ENCODE measurements at regions not wholly inside any gene's neighbourhood (a gene's known extent, or its start where the extent isn't known, plus 50 kb on each side); places are given as distances from the start of the nearest gene placed in this dataset.

DNA sequence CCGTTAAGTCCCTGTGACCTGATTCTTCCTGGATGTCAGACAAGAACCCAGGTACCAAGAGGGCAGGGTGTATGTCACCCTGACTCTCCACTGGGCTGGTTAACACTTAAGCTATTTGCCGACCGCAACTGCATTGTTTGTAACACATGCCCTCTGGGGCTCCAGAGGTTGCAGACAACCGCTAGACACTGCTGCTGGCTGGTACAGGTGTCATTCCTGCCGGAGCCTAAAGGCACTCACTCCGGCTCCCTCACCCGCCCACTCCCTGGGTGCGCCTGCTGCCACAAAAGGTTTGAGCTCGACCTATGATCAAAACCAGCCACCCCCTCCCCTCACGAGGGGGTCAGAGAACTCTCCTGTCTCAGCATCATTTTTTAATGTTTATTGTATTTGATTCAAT, 208.2 kb downstream of the FAT4 start:
- TF ChIP-seq, protein P1, sequence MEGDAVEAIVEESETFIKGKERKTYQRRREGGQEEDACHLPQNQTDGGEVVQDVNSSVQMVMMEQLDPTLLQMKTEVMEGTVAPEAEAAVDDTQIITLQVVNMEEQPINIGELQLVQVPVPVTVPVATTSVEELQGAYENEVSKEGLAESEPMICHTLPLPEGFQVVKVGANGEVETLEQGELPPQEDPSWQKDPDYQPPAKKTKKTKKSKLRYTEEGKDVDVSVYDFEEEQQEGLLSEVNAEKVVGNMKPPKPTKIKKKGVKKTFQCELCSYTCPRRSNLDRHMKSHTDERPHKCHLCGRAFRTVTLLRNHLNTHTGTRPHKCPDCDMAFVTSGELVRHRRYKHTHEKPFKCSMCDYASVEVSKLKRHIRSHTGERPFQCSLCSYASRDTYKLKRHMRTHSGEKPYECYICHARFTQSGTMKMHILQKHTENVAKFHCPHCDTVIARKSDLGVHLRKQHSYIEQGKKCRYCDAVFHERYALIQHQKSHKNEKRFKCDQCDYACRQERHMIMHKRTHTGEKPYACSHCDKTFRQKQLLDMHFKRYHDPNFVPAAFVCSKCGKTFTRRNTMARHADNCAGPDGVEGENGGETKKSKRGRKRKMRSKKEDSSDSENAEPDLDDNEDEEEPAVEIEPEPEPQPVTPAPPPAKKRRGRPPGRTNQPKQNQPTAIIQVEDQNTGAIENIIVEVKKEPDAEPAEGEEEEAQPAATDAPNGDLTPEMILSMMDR (IDR thresholded peaks at IDR 0.05), result no peak

DNA sequence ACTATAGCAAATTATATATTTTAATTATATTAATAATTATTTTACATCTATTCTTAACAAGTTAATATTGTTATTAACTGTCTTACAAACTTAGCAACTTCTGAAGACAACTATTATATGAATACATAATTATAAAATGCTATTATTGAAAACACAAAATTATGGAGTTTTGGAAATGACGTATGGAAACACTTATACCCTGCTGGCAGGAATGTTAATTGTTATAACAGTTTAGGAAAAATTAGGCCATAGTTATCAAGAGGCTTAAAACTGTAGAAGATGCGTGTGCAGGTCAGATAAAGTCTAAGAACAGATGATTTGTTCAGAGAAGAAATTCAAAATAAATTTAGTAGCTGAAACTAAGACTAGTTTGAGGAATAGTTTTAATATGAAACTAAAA, 211.7 kb downstream of the FAT4 start:
- TF ChIP-seq, protein P1 (IDR thresholded peaks at IDR 0.05), result no peak

DNA sequence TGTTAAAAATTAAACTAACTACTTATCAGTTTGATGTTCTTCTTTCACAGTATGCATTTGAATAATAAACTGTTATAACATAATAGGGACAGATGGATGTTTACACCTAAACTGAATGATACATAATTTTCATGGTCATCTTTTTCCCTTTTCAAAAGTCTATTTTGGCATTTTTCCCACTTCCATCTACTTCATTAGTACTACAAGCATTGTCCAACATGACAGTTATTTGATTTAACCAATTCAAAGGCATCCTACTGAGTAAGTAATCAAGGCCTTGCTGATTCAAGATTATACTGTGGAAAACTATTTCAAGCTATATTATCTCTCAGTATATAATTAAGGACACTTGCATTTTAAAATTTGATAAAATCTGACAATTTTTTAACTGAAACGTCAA, 212.9 kb downstream of the FAT4 start:
- TF ChIP-seq, protein P1 (IDR thresholded peaks at IDR 0.05), result no peak

DNA sequence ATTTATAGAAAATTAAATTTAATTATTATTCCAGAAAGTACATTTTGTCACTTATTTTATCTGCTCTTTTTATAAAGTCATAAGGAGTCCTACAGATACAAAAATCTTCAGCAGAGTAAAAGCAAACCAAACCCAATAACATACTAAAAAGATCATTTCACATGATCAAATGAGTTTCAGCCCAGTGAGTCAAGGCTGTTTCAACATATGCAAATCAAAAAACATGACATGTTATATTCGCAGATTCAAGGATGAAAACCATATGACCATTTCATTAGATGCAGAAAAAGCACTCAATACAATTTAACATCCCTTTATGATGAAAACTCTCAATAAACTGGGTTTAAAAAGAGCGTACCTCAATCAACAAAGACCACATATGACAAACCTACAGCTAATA, 214.3 kb downstream of the FAT4 start:
- TF ChIP-seq, protein P1 (IDR thresholded peaks at IDR 0.05), result no peak

DNA sequence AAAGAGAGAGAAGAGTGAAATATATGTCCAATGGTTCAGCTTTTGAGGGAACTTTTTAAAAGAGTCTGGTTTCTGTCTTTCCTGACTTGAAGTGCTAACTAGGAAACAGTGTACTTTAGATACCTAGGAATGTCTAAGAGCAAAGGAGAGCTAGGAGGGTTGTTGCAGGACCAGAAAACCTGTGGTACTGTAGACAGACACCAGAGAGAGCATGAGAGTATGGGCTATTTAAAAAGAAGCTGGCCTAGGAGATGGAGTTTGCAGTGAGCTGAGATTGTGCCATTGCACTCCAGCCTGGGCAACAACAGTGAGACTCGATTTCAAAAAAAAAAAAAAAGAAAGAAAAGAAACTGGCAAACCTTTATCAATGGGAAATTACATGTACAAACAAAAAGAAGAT, 223.9 kb downstream of the FAT4 start:
- TF ChIP-seq, protein P1 (IDR thresholded peaks at IDR 0.05), result no peak

DNA sequence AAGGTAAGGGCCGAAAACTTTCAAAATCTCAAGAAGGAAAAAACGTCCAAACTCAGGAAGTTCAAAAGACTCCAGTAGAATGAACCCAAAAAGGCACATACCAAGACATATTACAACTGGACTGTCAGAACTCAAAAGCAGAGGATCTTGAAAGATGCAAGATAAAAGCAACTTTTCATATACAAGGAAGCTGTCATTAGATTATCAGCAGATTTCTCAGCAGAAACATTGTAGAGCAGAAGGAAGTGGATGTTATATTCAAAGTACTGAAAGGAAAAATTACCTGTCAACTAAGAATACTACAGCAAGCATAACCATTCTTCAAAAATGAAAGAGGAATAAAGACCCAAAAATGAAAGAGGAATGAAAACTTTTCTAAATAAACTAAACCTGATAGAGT, 224.9 kb downstream of the FAT4 start:
- TF ChIP-seq, protein P1 (IDR thresholded peaks at IDR 0.05), result no peak

DNA sequence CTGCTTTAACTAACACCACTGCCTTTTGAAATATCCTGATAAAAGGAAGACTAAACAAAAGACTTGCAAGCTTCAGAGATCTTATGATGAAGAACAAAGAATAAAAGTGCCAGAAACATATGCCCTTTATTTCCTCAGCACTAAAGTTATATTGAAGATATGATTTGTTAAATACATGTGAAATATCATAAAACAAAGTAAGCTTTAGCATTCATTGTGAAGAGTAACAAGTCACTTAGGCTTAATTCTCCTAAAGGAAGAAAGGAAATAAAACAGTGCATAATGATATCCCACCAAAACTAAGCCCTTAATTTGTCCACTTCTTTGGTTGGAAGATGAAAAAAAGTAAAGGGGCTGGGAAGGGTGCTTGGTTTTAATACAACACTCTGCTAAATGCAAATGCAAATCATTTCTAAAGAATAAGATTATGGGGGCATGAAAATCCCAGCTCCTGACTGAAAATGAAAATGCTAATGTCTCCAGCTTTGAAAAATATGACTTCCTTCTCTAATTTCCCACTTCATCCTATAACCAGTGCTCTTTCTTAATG, 227.2 kb downstream of the FAT4 start:
- TF ChIP-seq, protein P1 (IDR thresholded peaks at IDR 0.05), result no peak

DNA sequence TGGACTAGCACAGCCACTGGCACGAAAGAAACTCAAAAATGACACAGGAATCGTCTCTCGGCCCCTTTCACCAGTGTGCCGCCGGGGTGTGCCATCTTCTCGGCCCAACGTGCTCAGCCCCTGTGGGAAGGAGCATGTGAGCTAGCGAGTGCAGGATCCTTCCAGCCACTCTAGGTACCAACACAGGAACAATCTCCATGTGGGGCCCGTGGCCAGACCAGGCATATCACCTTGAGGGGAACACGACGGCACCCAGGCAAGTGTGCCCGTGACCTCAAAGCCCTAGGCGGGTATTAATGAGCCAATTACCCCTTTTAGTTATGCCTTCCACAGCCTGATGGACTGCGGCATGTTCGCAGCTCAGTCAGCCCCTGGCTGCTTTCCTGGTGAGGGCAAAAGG, 231.5 kb downstream of the FAT4 start:
- TF ChIP-seq, protein P1 (IDR thresholded peaks at IDR 0.05), result no peak
